HepG2 (cell line): ENCODE measurements at regions not wholly inside any gene's neighbourhood (a gene's known extent, or its start where the extent isn't known, plus 50 kb on each side); places are given as distances from the start of the nearest gene placed in this dataset.

Experiments
- ATAC-seq: fragments of 200-7000 bp; cut with Tn5 transposase; 3 replicates; pipeline ENCODE4 v1.9.1; 2020; ENCODE audit warnings: mild to moderate bottlenecking, moderate library complexity
- BruUV-seq: library from RNA; stranded (reverse); fragments of 400-500 nt; replicated peaks from 2 replicates; lab custom pipeline; 2021; lab: Mats Ljungman, UMichigan
- CTCF ChIA-PET: fragments of 300-600 bp; formaldehyde crosslinking; extraction: SDS; loops from one replicate; lab custom pipeline; 2021; ENCODE audit warnings: low total read pairs, inconsistent platforms, low intra/inter-chr PET ratio; lab: Yijun Ruan, JAX
- POLR2A ChIA-PET: fragments of 350-600 bp; sonication (Branson Sonifier 250); formaldehyde crosslinking; loops from one replicate; lab custom pipeline; 2020; ENCODE audit warnings: antibody characterized with exemption, inconsistent platforms; lab: Yijun Ruan, JAX
- DNase-seq: peaks from one replicate; pipeline ENCODE4 v3.0.0-alpha.2; 2015; ENCODE audit warnings: low spot score
- FAIRE-seq: peaks from 3 replicates; lab custom pipeline; 2011; peaks lifted over from hg19 to GRCh38; lab: Jason Lieb, UNC
- H2AFZ ChIP-seq: one replicate; pipeline ENCODE4 v1.6.1; 2011; ENCODE audit warnings: low read length, inconsistent platforms
- H3K27ac ChIP-seq: fragments of 300-600 bp; 3 replicates; pipeline ENCODE4 v1.8.0; 2011; ENCODE audit warnings: mixed run types, mild to moderate bottlenecking, mixed read lengths, low read length, inconsistent platforms; ENCODE audit not compliant: insufficient read depth; ENCODE audit errors: extremely low read length
- H3K27me3 ChIP-seq, 2 experiments: fragments of 200-600 bp in 1 of 2; 2 replicates in 1 of 2; 3 replicates in 1 of 2; pipeline versions ENCODE4 v1.6.0 to v1.8.0; 2011; ENCODE audit warnings: low read length in 2 of 2, mild to moderate bottlenecking in 2 of 2, moderate library complexity in 2 of 2, inconsistent platforms in 1 of 2; ENCODE audit not compliant: insufficient read depth in 2 of 2, control insufficient read depth in 1 of 2
- H3K36me3 ChIP-seq, 2 experiments: fragments of 200-600 bp in 1 of 2; replicated peaks in 1 of 2; 2 replicates in 1 of 2; 3 replicates in 1 of 2; pipeline versions ENCODE4 v1.5.1 to v1.8.0; 2011; ENCODE audit warnings: low read length in 2 of 2, inconsistent platforms in 1 of 2; ENCODE audit not compliant: insufficient read depth in 2 of 2, control insufficient read depth in 1 of 2
- H3K4me1 ChIP-seq: 2 replicates; pipeline ENCODE4 v1.5.1; 2012; ENCODE audit warnings: low read length, inconsistent platforms; ENCODE audit not compliant: insufficient read depth
- H3K4me2 ChIP-seq: 2 replicates; pipeline ENCODE4 v1.6.0; 2011; ENCODE audit warnings: low read depth, low read length, inconsistent platforms
- H3K4me3 ChIP-seq, 3 experiments: fragments of 200-600 bp in 1 of 3; sonication (generic), shearing (Covaris generic) in 1 of 3; replicated peaks in 1 of 3; 2 replicates each; pipeline ENCODE4 v1.5.1; 2011 to 2016; ENCODE audit warnings: low read length in 3 of 3, inconsistent platforms in 2 of 3, low read depth in 2 of 3, mild to moderate bottlenecking in 2 of 3, control low read depth in 1 of 3, mixed read lengths in 1 of 3; ENCODE audit not compliant: insufficient read depth in 1 of 3
- H3K79me2 ChIP-seq: one replicate; pipeline ENCODE4 v1.6.1; 2011; ENCODE audit warnings: low read length, inconsistent platforms; ENCODE audit not compliant: insufficient read depth
- H3K9ac ChIP-seq: 2 replicates; pipeline ENCODE4 v1.6.0; 2011; ENCODE audit warnings: mild to moderate bottlenecking, low read depth, low read length, inconsistent platforms; ENCODE audit not compliant: insufficient read depth
- H3K9me3 ChIP-seq: 2 replicates; pipeline ENCODE4 v1.5.1; 2012; ENCODE audit warnings: mild to moderate bottlenecking, low read length
- H4K20me1 ChIP-seq: 2 replicates; pipeline ENCODE4 v1.6.0; 2011; ENCODE audit warnings: inconsistent platforms, mild to moderate bottlenecking, low read length, moderate library complexity; ENCODE audit not compliant: insufficient read depth
- SOX13 ChIP-seq, 3 experiments: fragments of 450-650 bp in 1 of 3; sonication (generic) in 1 of 3; formaldehyde crosslinking in 1 of 3; IDR thresholded peaks in 2 of 3; conservative IDR thresholded peaks in 1 of 3; 2 replicates each; pipeline versions ENCODE4 v1.5.0 to v1.6.1; 2016 to 2020; ENCODE audit warnings: antibody characterized with exemption in 1 of 3, mild to moderate bottlenecking in 1 of 3, missing compliant biosample characterization in 1 of 3, missing genetic modification reagents in 1 of 3, moderate library complexity in 1 of 3
- STAG1 ChIP-seq: sonication (generic); formaldehyde crosslinking; IDR thresholded peaks from 2 replicates; pipeline ENCODE4 v1.4.0; 2020; ENCODE audit warnings: missing genetic modification reagents
- WGBS: methylation state at CpG from one replicate; pipeline ENCODE4 v1.1.6; 2017; ENCODE audit warnings: low lambda C conversion rate; 5-methylcytosine and 5-hydroxymethylcytosine counted together
- in situ Hi-C: cut with HindIII; loops from 2 replicates; pipeline ENCODE4 v1.10.0; 2017; ENCODE audit warnings: low pct_unique_long_range_greater_than_20kb; ENCODE audit not compliant: extremely low pct_ligation_motif_present
- intact Hi-C: fragments of 100-400 bp; cut with micrococcal nuclease; formaldehyde crosslinking; loops from one replicate; pipeline ENCODE4 v1.10.0; 2022; ENCODE audit not compliant: unreplicated experiment
- TF ChIP-seq, protein P1 (sequence below): IDR thresholded peaks from 2 replicates; pipeline ENCODE4 v1.4.0; 2020; ENCODE audit warnings: mild to moderate bottlenecking, missing genetic modification reagents
- TF ChIP-seq, protein P2 (sequence below): IDR thresholded peaks from 2 replicates; pipeline ENCODE4 v1.6.1; 2016
- TF ChIP-seq, protein P3 (sequence below): sonication (generic); formaldehyde crosslinking; IDR thresholded peaks from 2 replicates; pipeline ENCODE4 v1.5.0; 2020; ENCODE audit warnings: mild to moderate bottlenecking, missing genetic modification reagents, moderate library complexity

DNA sequence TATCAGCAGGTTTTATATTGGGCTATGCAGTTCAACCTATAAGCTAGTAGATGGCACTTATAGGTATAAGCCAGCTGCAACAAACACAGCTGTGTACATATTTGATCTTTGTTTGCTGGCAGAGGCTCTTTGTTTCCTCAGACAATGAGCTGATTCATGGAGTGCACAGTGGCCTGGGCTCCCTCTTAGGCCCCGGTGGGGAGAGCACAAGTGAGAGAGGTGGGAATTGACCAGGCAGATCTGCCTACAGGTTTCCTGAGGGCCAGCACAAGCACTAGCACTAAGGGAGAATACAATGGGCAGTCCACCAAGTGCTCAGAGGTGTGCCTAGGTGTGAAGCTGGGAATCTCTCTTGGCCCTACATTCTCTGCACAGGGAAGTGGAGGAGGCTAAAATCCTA lies 1390.7 kb downstream of the SLITRK5 start (continued):
- TF ChIP-seq SOX13 (IDR thresholded peaks at IDR 0.05) (peak; percentile 60; the same call in 1 of the 2 replicates), SOX13 (CRISPR knock-in tag; conservative IDR thresholded peaks at IDR 0.05 in 1 of 2, IDR thresholded peaks at IDR 0.05 in 1 of 2) (peak in 1 of 2 experiments; percentile 97; a peak in 2 of 4 replicates)
- TF ChIP-seq, protein P1, sequence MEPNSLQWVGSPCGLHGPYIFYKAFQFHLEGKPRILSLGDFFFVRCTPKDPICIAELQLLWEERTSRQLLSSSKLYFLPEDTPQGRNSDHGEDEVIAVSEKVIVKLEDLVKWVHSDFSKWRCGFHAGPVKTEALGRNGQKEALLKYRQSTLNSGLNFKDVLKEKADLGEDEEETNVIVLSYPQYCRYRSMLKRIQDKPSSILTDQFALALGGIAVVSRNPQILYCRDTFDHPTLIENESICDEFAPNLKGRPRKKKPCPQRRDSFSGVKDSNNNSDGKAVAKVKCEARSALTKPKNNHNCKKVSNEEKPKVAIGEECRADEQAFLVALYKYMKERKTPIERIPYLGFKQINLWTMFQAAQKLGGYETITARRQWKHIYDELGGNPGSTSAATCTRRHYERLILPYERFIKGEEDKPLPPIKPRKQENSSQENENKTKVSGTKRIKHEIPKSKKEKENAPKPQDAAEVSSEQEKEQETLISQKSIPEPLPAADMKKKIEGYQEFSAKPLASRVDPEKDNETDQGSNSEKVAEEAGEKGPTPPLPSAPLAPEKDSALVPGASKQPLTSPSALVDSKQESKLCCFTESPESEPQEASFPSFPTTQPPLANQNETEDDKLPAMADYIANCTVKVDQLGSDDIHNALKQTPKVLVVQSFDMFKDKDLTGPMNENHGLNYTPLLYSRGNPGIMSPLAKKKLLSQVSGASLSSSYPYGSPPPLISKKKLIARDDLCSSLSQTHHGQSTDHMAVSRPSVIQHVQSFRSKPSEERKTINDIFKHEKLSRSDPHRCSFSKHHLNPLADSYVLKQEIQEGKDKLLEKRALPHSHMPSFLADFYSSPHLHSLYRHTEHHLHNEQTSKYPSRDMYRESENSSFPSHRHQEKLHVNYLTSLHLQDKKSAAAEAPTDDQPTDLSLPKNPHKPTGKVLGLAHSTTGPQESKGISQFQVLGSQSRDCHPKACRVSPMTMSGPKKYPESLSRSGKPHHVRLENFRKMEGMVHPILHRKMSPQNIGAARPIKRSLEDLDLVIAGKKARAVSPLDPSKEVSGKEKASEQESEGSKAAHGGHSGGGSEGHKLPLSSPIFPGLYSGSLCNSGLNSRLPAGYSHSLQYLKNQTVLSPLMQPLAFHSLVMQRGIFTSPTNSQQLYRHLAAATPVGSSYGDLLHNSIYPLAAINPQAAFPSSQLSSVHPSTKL: 0 out of 2 replicates have a peak, but pooled peaks have one; percentile 23

DNA sequence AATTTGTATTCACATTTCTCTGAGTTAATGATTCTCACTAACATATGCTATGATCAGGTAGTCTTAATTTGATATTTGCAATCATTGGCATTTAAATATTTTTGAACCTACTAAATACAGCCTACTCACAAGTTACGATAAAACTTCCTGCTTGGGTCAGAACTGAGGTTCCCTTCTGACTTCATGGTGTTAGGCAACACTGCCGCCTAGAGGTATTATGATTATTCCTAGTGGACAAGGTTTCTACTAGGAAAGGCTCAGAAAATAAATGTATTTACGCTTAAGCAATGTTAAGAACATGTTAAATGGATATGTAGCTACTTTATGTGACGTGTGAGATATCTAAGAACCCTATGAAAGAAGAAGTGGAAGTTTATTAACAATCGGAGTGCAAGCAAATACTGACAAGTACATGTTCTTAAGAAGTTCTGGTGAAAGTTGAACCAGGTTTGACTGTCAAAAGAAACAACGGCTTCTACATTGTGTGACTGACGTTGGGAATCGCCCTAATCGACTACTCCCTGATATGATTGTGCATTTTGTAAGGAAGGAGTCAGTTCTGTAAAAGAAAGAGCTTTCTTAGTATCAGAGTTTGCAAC lies 1395.8 kb downstream of the SLITRK5 start:
- ChIA-PET CTCF (interaction anchor here (1.2 kb wide), 1 partner anchor 998 kb away, joined by 5 read pairs; no protein-coding TSS in a partner anchor), POLR2A (no interaction called here)
- in situ Hi-C loops: loop anchor here (25.0 kb wide), 1 partner anchor 1005 kb away; no protein-coding TSS in a partner anchor
- H3K9me3 ChIP-seq: no peaks in the 10 kb centered on the region
- no peak overlapping the region for H3K9ac ChIP-seq
- ATAC-seq (peak; percentile 79), FAIRE-seq (no peak), DNase-seq (peak; percentile 44)
- no peaks in the 10 kb centered on the region for H3K27me3 ChIP-seq
- intact Hi-C loops: loop anchor here (1.0 to 10.0 kb wide), 3 partner anchors 182 to 1390 kb away; no protein-coding TSS in a partner anchor
- no peak overlapping the region for H2AFZ ChIP-seq
- H3K79me2 ChIP-seq: no peaks in the 10 kb centered on the region
- WGBS: 4% methylated on average over 9 of the region's 9 CpGs
- H3K4me2 ChIP-seq: no peak overlapping the region
- H3K4me3 ChIP-seq: no peak overlapping the region
- H3K27ac ChIP-seq: no peak overlapping the region
- no TSS peak for BruUV-seq
- H4K20me1 ChIP-seq: no peaks in the 10 kb centered on the region
- H3K36me3 ChIP-seq: no peaks in the 10 kb centered on the region
- peaks cover 4% of the 10 kb centered on the region for H3K4me1 ChIP-seq
- TF ChIP-seq, protein P2, sequence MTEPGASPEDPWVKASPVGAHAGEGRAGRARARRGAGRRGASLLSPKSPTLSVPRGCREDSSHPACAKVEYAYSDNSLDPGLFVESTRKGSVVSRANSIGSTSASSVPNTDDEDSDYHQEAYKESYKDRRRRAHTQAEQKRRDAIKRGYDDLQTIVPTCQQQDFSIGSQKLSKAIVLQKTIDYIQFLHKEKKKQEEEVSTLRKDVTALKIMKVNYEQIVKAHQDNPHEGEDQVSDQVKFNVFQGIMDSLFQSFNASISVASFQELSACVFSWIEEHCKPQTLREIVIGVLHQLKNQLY (CRISPR knock-in tag): no peak
- TF ChIP-seq, protein P3, sequence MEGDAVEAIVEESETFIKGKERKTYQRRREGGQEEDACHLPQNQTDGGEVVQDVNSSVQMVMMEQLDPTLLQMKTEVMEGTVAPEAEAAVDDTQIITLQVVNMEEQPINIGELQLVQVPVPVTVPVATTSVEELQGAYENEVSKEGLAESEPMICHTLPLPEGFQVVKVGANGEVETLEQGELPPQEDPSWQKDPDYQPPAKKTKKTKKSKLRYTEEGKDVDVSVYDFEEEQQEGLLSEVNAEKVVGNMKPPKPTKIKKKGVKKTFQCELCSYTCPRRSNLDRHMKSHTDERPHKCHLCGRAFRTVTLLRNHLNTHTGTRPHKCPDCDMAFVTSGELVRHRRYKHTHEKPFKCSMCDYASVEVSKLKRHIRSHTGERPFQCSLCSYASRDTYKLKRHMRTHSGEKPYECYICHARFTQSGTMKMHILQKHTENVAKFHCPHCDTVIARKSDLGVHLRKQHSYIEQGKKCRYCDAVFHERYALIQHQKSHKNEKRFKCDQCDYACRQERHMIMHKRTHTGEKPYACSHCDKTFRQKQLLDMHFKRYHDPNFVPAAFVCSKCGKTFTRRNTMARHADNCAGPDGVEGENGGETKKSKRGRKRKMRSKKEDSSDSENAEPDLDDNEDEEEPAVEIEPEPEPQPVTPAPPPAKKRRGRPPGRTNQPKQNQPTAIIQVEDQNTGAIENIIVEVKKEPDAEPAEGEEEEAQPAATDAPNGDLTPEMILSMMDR (CRISPR knock-in tag): peak; percentile 72
- TF ChIP-seq STAG1 (CRISPR knock-in tag): peak; percentile 69
